ELR (cell line): ENCODE measurements at regions not wholly inside any gene's neighbourhood (a gene's known extent, or its start where the extent isn't known, plus 50 kb on each side); places are given as distances from the start of the nearest gene placed in this dataset.
"Not testable (repeated sequence)": the region's sequence is repeated elsewhere in the genome, so short reads cannot be mapped to it uniquely, and the experiment has no call there.

Experiments used
- DNase-seq: peaks from one replicate; pipeline ENCODE4 v3.0.0-alpha.2; 2015; ENCODE audit warnings: low read depth

GRCh38 chr9:74007833-74008232 is 489.3 kb upstream of the RORB start:
- DNase-seq = no peak

GRCh38 chr9:74016004-74016403 is 481.1 kb upstream of the RORB start:
- no peak for DNase-seq

GRCh38 chr9:74025402-74025925 is 471.7 kb upstream of the RORB start:
- DNase-seq = peak; percentile 37

- DNase-seq = no peak
Measured at GRCh38 chr9:74032421-74032820, 464.7 kb upstream of the RORB start.

- DNase-seq = no peak
Measured at GRCh38 chr9:74035786-74036185, 461.3 kb upstream of the RORB start.

- no peak for DNase-seq
Measured at GRCh38 chr9:74036549-74037231, 460.4 kb upstream of the RORB start.

- no peak for DNase-seq
Measured at GRCh38 chr9:74037274-74037673, 459.9 kb upstream of the RORB start.

- no peak for DNase-seq
Measured at GRCh38 chr9:74041588-74041987, 455.5 kb upstream of the RORB start.

- DNase-seq = no peak
Measured at GRCh38 chr9:74044844-74045243, 452.3 kb upstream of the RORB start.

- no peak for DNase-seq
Measured at GRCh38 chr9:74056023-74056422, 441.1 kb upstream of the RORB start.

- DNase-seq = not testable (repeated sequence)
Measured at GRCh38 chr9:74057051-74057450, 440.1 kb upstream of the RORB start.

GRCh38 chr9:74064702-74065101 is 432.4 kb upstream of the RORB start:
- DNase-seq = no peak

- no peak for DNase-seq
Measured at GRCh38 chr9:74066128-74066527, 431.0 kb upstream of the RORB start.

GRCh38 chr9:74066605-74067004 is 430.5 kb upstream of the RORB start:
- DNase-seq = no peak

- no peak for DNase-seq
Measured at GRCh38 chr9:74071502-74071901, 425.6 kb upstream of the RORB start.

GRCh38 chr9:74073897-74074296 is 423.2 kb upstream of the RORB start:
- DNase-seq = no peak

- DNase-seq = peak; percentile 5
Measured at GRCh38 chr9:74078647-74079046, 418.5 kb upstream of the RORB start.

GRCh38 chr9:74080652-74081051 is 416.5 kb upstream of the RORB start:
- DNase-seq = not testable (repeated sequence)

- no peak for DNase-seq
Measured at GRCh38 chr9:74083681-74084433, 413.3 kb upstream of the RORB start.

GRCh38 chr9:74085384-74086037 is 411.6 kb upstream of the RORB start:
- DNase-seq = not testable (repeated sequence)

- DNase-seq = not testable (repeated sequence)
Measured at GRCh38 chr9:74090921-74091320, 406.2 kb upstream of the RORB start.

- DNase-seq = no peak
Measured at GRCh38 chr9:74092491-74092834, 404.7 kb upstream of the RORB start.

- not testable (repeated sequence) for DNase-seq
Measured at GRCh38 chr9:74094037-74094436, 403.1 kb upstream of the RORB start.
